Spleen (tissue), 11 donors: ENCODE measurements at regions not wholly inside any gene's neighbourhood (a gene's known extent, or its start where the extent isn't known, plus 50 kb on each side); places are given as distances from the start of the nearest gene placed in this dataset.

Experiments used
- DNase-seq: peaks from one replicate; pipeline ENCODE4 v3.0.0-alpha.2; 2020
- H3K27ac ChIP-seq, 8 donors: fragments of 200-600 bp; sonication (generic) in 7 of 8; 1 replicate in 4 of 8; 2 replicates in 4 of 8; pipeline versions ENCODE4 v1.5.0 to v1.8.0; 2016 to 2021; ENCODE audit warnings: inconsistent platforms in 4 of 8, mild to moderate bottlenecking in 4 of 8, moderate library complexity in 1 of 8
- H3K27me3 ChIP-seq, 7 donors: fragments of 200-600 bp; sonication (generic) in 6 of 7; replicated peaks in 1 of 7; 1 replicate in 4 of 7; 2 replicates in 3 of 7; pipeline versions ENCODE4 v1.5.0 to v1.8.0; 2016 to 2021; ENCODE audit warnings: inconsistent platforms in 3 of 7, mild to moderate bottlenecking in 1 of 7
- H3K36me3 ChIP-seq, 6 donors: fragments of 200-600 bp; sonication (generic) in 5 of 6; 1 replicate in 4 of 6; 2 replicates in 2 of 6; pipeline versions ENCODE4 v1.5.0 to v1.8.0; 2016 to 2021; ENCODE audit warnings: inconsistent platforms in 2 of 6
- H3K4me1 ChIP-seq, 6 donors: fragments of 200-600 bp; sonication (generic) in 5 of 6; 1 replicate in 3 of 6; 2 replicates in 3 of 6; pipeline versions ENCODE4 v1.5.0 to v1.8.0; 2016 to 2021; ENCODE audit warnings: inconsistent platforms in 3 of 6
- H3K4me3 ChIP-seq, 8 donors: fragments of 200-600 bp; sonication (generic) in 7 of 8; 1 replicate in 4 of 8; 2 replicates in 4 of 8; pipeline versions ENCODE4 v1.5.0 to v1.8.0; 2016 to 2021; ENCODE audit warnings: inconsistent platforms in 4 of 8, mild to moderate bottlenecking in 4 of 8, moderate library complexity in 2 of 8
- H3K9me3 ChIP-seq, 8 donors: fragments of 200-600 bp; sonication (generic) in 7 of 8; 1 replicate in 4 of 8; 2 replicates in 4 of 8; pipeline versions ENCODE4 v1.5.0 to v1.8.0; 2016 to 2021; ENCODE audit warnings: inconsistent platforms in 4 of 8
- POLR2A ChIP-seq, 3 donors: fragments of 450-650 bp; IDR thresholded peaks; one replicate each; pipeline ENCODE4 v1.5.1; 2017; ENCODE audit warnings: antibody characterized with exemption in 3 of 3, mild to moderate bottlenecking in 1 of 3
- POLR2AphosphoS5 ChIP-seq, 3 donors: sonication (generic); formaldehyde crosslinking; IDR thresholded peaks; one replicate each; pipeline ENCODE4 v1.5.1; 2017; ENCODE audit warnings: antibody characterized with exemption in 3 of 3
- WGBS, 5 donors: extraction: QIAGEN DNeasy Blood & Tissue Kit in 3 of 5; methylation state at CpG; one replicate each; pipeline versions ENCODE4 v1.1.5 to v1.1.7; 2013 to 2018; 5-methylcytosine and 5-hydroxymethylcytosine counted together
- intact Hi-C: fragments of 100-400 bp; cut with DNase I; formaldehyde crosslinking; loops from one replicate; pipeline ENCODE4 v1.15.0; 2023; ENCODE audit warnings: low total_unique reads
- TF ChIP-seq, protein P1 (sequence below), 11 experiments: fragments of 200-600 bp in 7 of 11; fragments of 450-650 bp in 4 of 11; sonication (generic) in 4 of 11; IDR thresholded peaks in 8 of 11; conservative IDR thresholded peaks in 3 of 11; 1 replicate in 7 of 11; 2 replicates in 4 of 11; pipeline versions ENCODE4 v1.4.0 to v1.8.0; 2016 to 2021; ENCODE audit warnings: antibody characterized with exemption in 11 of 11, inconsistent platforms in 4 of 11, mild to moderate bottlenecking in 1 of 11
- donor health status: healthy with polysubstance abuse.
- donor health status: DM: no; HTN: no; CAD: no; lungs with moderate emphysema.
- donor health status: DM: no; HTN: no; CAD: no.
- donor health status: Bipolar disorder and iron deficiency.
- donor health status: healthy.
- donor health status: DM: no; HTN: no; CAD: no.
- donor health status: DM: yes; HTN: yes; CAD: no.

DNA sequence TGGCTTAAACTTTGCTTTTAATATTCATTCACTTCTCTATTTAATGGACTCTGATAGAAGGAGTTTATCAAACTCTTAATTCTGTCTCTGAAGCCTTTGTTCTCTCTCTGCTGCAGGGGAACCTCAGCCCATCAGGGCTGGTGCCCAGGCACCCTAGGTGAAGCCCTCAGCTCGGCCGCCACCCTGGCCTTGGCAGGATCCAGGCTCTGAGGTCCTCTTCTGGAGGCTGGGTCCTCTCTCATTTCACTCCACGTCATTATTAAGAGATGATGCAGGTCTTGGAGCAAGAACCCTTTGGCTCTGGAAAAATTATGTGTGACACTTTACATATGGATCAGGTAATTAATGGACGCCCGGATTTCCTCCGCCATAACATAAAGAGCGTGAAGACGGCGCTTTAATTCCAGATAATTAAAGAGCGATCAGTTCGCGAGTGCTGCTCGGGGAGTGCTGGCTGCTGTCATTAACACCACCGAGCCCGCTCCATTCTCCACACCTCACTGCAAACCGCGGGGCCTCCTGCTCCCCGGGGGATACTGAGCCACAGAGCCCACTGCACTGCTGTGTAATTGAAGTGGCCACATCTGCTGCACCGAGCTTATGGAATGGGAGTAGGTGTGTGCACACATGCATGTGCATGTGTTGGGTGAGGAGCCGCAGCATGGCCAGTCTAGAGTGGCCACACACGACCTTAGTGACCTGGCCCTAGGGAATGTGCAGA, 259.4 kb upstream of the TNRC6C start:
- Histone ChIP-seq H3K27ac (no peak overlapping the region), H3K4me3 (no peak overlapping the region), H3K9me3 (peaks cover 0 to 31% (median 28%) of the 10 kb centered on the region in 8 donors), H3K4me1 (no peaks in the 10 kb centered on the region), H3K36me3 (no peaks in the 10 kb centered on the region), H3K27me3 (peaks cover 0 to 72% (median 28%) of the 10 kb centered on the region in 7 donors)
- TF ChIP-seq POLR2A (IDR thresholded peaks at IDR 0.05) (no peak), POLR2AphosphoS5 (IDR thresholded peaks at IDR 0.05) (no peak)
- TF ChIP-seq, protein P1, sequence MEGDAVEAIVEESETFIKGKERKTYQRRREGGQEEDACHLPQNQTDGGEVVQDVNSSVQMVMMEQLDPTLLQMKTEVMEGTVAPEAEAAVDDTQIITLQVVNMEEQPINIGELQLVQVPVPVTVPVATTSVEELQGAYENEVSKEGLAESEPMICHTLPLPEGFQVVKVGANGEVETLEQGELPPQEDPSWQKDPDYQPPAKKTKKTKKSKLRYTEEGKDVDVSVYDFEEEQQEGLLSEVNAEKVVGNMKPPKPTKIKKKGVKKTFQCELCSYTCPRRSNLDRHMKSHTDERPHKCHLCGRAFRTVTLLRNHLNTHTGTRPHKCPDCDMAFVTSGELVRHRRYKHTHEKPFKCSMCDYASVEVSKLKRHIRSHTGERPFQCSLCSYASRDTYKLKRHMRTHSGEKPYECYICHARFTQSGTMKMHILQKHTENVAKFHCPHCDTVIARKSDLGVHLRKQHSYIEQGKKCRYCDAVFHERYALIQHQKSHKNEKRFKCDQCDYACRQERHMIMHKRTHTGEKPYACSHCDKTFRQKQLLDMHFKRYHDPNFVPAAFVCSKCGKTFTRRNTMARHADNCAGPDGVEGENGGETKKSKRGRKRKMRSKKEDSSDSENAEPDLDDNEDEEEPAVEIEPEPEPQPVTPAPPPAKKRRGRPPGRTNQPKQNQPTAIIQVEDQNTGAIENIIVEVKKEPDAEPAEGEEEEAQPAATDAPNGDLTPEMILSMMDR (IDR thresholded peaks at IDR 0.05 in 8 of 11, conservative IDR thresholded peaks at IDR 0.05 in 3 of 11), result no peak
- 85 to 87% (median 85%) methylated on average over 21 of the region's 21 CpGs for WGBS, 5 donors
- no peak for DNase-seq
- intact Hi-C loops, result no loop called here

DNA sequence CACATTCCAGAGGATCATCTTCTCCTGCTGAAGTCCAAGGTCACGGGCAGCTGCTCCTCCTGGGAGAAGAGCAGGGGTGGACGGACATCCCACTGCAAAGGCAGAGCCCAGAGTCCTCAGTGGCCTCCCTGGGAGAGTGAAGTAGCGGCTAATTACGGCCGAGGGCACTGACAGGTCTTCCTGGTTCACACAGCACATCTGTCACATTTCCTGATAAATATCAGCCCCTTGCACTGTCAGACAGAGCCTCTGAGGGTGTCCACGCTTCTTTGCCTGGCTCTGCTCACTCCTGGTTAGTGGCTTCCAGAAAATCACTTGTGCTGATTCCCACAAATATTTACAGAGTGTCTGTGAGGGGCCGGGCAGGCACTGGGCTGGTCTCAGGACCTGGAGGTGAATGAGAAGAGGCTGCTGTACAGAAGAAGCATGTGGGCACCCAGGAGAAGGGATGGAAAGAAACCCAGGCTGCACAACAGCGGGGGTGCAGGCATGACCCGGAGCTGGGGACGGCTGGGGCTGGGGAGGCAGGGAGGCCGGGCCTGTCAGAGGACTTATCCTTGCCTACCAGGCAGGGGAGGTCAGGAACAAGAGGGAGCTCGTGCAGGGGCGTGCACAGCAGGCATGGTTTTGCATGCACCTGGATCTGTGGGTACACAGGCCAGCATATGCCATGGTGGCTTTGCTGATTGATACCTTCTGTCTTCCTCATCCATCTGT, 258.2 kb upstream of the TNRC6C start:
- Histone ChIP-seq H3K9me3 (peaks cover 0 to 44% (median 41%) of the 10 kb centered on the region in 8 donors), H3K36me3 (no peaks in the 10 kb centered on the region), H3K4me3 (no peak overlapping the region), H3K4me1 (no peaks in the 10 kb centered on the region), H3K27ac (no peak overlapping the region), H3K27me3 (peaks cover 0 to 60% (median 22%) of the 10 kb centered on the region in 7 donors)
- DNase-seq, result no peak
- TF ChIP-seq POLR2AphosphoS5 (IDR thresholded peaks at IDR 0.05), result no peak
- no peak for TF ChIP-seq POLR2A (IDR thresholded peaks at IDR 0.05)
- TF ChIP-seq, protein P1 (IDR thresholded peaks at IDR 0.05 in 8 of 11, conservative IDR thresholded peaks at IDR 0.05 in 3 of 11), result no peak
- WGBS, 5 donors, result 72 to 89% (median 78%) methylated on average over 13 of the region's 13 CpGs
- intact Hi-C loops, result no loop called here

DNA sequence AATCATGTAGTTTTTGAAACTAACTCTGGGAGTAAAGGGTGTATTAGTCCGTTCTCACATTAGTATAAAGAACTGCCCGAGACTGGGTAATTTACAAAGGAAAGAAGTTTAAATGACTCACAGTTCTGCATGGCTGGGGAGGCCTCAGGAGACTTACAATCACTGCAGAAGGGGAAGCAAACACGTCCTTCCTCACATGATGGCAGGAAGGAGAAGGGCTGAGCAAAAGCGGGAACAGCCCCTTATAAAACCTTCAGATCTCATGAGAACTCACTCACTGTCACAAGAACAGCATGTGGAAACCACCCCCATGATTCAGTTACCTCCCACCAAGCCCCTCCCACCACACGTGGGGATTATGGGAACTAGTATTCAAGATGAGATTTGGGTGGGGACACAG, 256.5 kb upstream of the TNRC6C start:
- H3K27ac ChIP-seq, result no peak overlapping the region
- peaks cover 0 to 48% (median 9%) of the 10 kb centered on the region in 7 donors for H3K27me3 ChIP-seq
- no peaks in the 10 kb centered on the region for H3K4me1 ChIP-seq
- intact Hi-C loops, result no loop called here
- no peak overlapping the region for H3K4me3 ChIP-seq
- DNase-seq, result no peak
- no peaks in the 10 kb centered on the region for H3K36me3 ChIP-seq
- TF ChIP-seq POLR2AphosphoS5 (IDR thresholded peaks at IDR 0.05), result no peak
- TF ChIP-seq POLR2A (IDR thresholded peaks at IDR 0.05), result no peak
- TF ChIP-seq, protein P1 (IDR thresholded peaks at IDR 0.05 in 8 of 11, conservative IDR thresholded peaks at IDR 0.05 in 3 of 11), result no peak
- H3K9me3 ChIP-seq, result peaks cover 0 to 58% (median 51%) of the 10 kb centered on the region in 8 donors
- 64 to 74% (median 65%) methylated on average over 5 of the region's 5 CpGs for WGBS, 5 donors
